ENCODE measurements at regions not wholly inside any gene's neighbourhood (a gene's known extent, or its start where the extent isn't known, plus 50 kb on each side); places are given as distances from the start of the nearest gene placed in this dataset.

GRCh38 chr13:112322557-112322956 is 53.6 kb upstream of the SPACA7 start:
- Histone ChIP-seq H3K36me3 (ENCODE audit: control insufficient read depth, insufficient read depth, low read length) (no peaks in the 10 kb centered on the region), H3K27me3 (ENCODE audit: control insufficient read depth, insufficient read depth, low read length) (no peaks in the 10 kb centered on the region), H3K4me3 (ENCODE audit: low read depth, low read length) (no peak overlapping the region)
- no peak for TF ChIP-seq CTCF (IDR thresholded peaks at IDR 0.05; ENCODE audit: insufficient read depth, low read depth, low read length)
- ChIA-PET CTCF (no interaction called here), POLR2A (no interaction called here)
- no peak for DNase-seq (ENCODE audit: low read depth)

- POLR2A ChIA-PET, result no interaction called here
- no peak overlapping the region for H3K4me3 ChIP-seq (ENCODE audit: low read depth, low read length)
- CTCF ChIA-PET, result no interaction called here
- no peak for DNase-seq (ENCODE audit: low read depth)
- no peaks in the 10 kb centered on the region for H3K27me3 ChIP-seq (ENCODE audit: control insufficient read depth, insufficient read depth, low read length)
- TF ChIP-seq CTCF (IDR thresholded peaks at IDR 0.05; ENCODE audit: insufficient read depth, low read depth, low read length), result no peak
- H3K36me3 ChIP-seq (ENCODE audit: control insufficient read depth, insufficient read depth, low read length), result no peaks in the 10 kb centered on the region
Measured at GRCh38 chr13:112324116-112324515, 52.0 kb upstream of the SPACA7 start.

GRCh38 chr13:112325142-112325808 is 50.9 kb upstream of the SPACA7 start:
- ChIA-PET CTCF (no interaction called here), POLR2A (no interaction called here)
- no peak for DNase-seq (ENCODE audit: low read depth)
- no peak for TF ChIP-seq CTCF (IDR thresholded peaks at IDR 0.05; ENCODE audit: insufficient read depth, low read depth, low read length)
- Histone ChIP-seq H3K4me3 (ENCODE audit: low read depth, low read length) (no peak overlapping the region), H3K36me3 (ENCODE audit: control insufficient read depth, insufficient read depth, low read length) (no peaks in the 10 kb centered on the region), H3K27me3 (ENCODE audit: control insufficient read depth, insufficient read depth, low read length) (no peaks in the 10 kb centered on the region)

- Histone ChIP-seq H3K27me3 (ENCODE audit: control insufficient read depth, insufficient read depth, low read length) (no peaks in the 10 kb centered on the region), H3K4me3 (ENCODE audit: low read depth, low read length) (no peak overlapping the region), H3K36me3 (ENCODE audit: control insufficient read depth, insufficient read depth, low read length) (no peaks in the 10 kb centered on the region)
- TF ChIP-seq CTCF (IDR thresholded peaks at IDR 0.05; ENCODE audit: insufficient read depth, low read depth, low read length), result no peak
- no peak for DNase-seq (ENCODE audit: low read depth)
- ChIA-PET POLR2A (no interaction called here), CTCF (no interaction called here)
Measured at GRCh38 chr13:112325920-112326645, 50.1 kb upstream of the SPACA7 start.
